GM23248 (cell line): ENCODE measurements at regions not wholly inside any gene's neighbourhood (a gene's known extent, or its start where the extent isn't known, plus 50 kb on each side); places are given as distances from the start of the nearest gene placed in this dataset.

Experiments used
- DNase-seq: peaks from one replicate; pipeline ENCODE4 v3.0.0-alpha.2; 2015
- H2AFZ ChIP-seq: fragments of 200-600 bp; sonication (generic); 2 replicates; pipeline ENCODE4 v1.6.1; 2016; ENCODE audit warnings: antibody characterized with exemption
- H3F3A ChIP-seq: fragments of 200-600 bp; sonication (generic); 2 replicates; pipeline ENCODE4 v1.6.1; 2016; ENCODE audit warnings: mild to moderate bottlenecking, antibody characterized with exemption, mixed run types; ENCODE audit not compliant: insufficient read depth
- H3K27ac ChIP-seq: fragments of 200-600 bp; sonication (generic); 2 replicates; pipeline ENCODE4 v1.5.1; 2016; ENCODE audit warnings: mild to moderate bottlenecking
- H3K27me3 ChIP-seq: fragments of 200-600 bp; sonication (generic); replicated peaks from 2 replicates; pipeline ENCODE4 v1.6.1; 2016; ENCODE audit warnings: mild to moderate bottlenecking; ENCODE audit not compliant: insufficient read depth
- H3K36me3 ChIP-seq: fragments of 200-600 bp; sonication (generic); 2 replicates; pipeline ENCODE4 v1.6.1; 2016; ENCODE audit warnings: low read depth, mild to moderate bottlenecking
- H3K4me1 ChIP-seq: fragments of 200-600 bp; sonication (generic); 2 replicates; pipeline ENCODE4 v1.6.1; 2016; ENCODE audit warnings: mild to moderate bottlenecking; ENCODE audit not compliant: insufficient read depth
- H3K4me2 ChIP-seq: fragments of 200-600 bp; sonication (generic); one replicate; pipeline ENCODE4 v1.6.1; 2016; ENCODE audit warnings: mild to moderate bottlenecking; ENCODE audit not compliant: unreplicated experiment
- H3K4me3 ChIP-seq: fragments of 200-600 bp; sonication (generic); 2 replicates; pipeline ENCODE4 v1.5.1; 2016; ENCODE audit warnings: mild to moderate bottlenecking
- H3K79me2 ChIP-seq: fragments of 200-600 bp; sonication (generic); 2 replicates; pipeline ENCODE4 v1.6.1; 2016; ENCODE audit warnings: mild to moderate bottlenecking; ENCODE audit not compliant: insufficient read depth
- H3K9ac ChIP-seq: fragments of 200-600 bp; sonication (generic); 2 replicates; pipeline ENCODE4 v1.6.1; 2016; ENCODE audit warnings: mild to moderate bottlenecking
- H3K9me2 ChIP-seq: fragments of 200-600 bp; sonication (generic); 2 replicates; pipeline ENCODE4 v1.6.1; 2016; ENCODE audit warnings: mixed run types, mild to moderate bottlenecking, moderate library complexity; ENCODE audit not compliant: insufficient read depth
- H3K9me3 ChIP-seq: fragments of 200-600 bp; sonication (generic); one replicate; pipeline ENCODE4 v1.6.1; 2017; ENCODE audit warnings: low read depth
- H4K20me1 ChIP-seq: fragments of 200-600 bp; sonication (generic); 2 replicates; pipeline ENCODE4 v1.6.0; 2016; ENCODE audit not compliant: insufficient read depth
- EZH2 ChIP-seq: fragments of 200-600 bp; sonication (generic); IDR thresholded peaks from 2 replicates; pipeline ENCODE4 v1.6.1; 2018; ENCODE audit warnings: antibody characterized with exemption, mild to moderate bottlenecking; ENCODE audit not compliant: insufficient read depth, poor library complexity, severe bottlenecking
- EZH2phosphoT487 ChIP-seq: fragments of 200-600 bp; sonication (generic); IDR thresholded peaks from 2 replicates; pipeline ENCODE4 v1.6.1; 2018; ENCODE audit warnings: antibody characterized with exemption, moderate library complexity, mild to moderate bottlenecking, low read depth; ENCODE audit not compliant: insufficient read depth
- WGBS, 2 experiments: methylation state at CpG; one replicate each; pipeline ENCODE4 v1.1.6; 2015 to 2017; ENCODE audit warnings: low lambda C conversion rate in 2 of 2, low coverage in 1 of 2; ENCODE audit errors: missing lambda C conversion rate in 2 of 2; 5-methylcytosine and 5-hydroxymethylcytosine counted together
- in situ Hi-C: fragments of 300-500 bp; cut with MboI; formaldehyde crosslinking; loops from 2 replicates; pipeline ENCODE4 v1.15.0; 2020

DNA sequence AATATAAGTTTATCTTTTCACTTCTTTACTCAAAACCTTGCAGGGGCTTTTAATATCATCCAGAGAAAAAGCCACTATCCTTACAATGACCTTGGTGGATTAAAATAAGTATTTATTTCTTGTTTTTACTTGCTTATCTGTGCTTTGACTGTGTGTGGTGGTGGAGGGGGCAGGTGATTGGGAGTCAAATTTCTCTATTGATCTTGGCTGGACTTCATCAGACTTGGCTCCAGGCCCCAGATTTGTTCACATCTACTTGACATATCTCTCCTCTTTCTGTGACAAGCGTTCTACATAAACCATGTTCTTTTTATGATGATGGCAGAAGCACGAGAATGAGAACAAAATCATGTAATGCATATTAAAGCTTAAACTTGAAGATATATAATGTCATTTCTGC, 670.8 kb downstream of the PCDH17 start:
- TF ChIP-seq EZH2 (no peak), EZH2phosphoT487 (no peak)
- no peak overlapping the region for H3K4me2 ChIP-seq
- no peaks in the 10 kb centered on the region for H3K27me3 ChIP-seq
- no peak overlapping the region for H3K9ac ChIP-seq
- H3F3A ChIP-seq = no peaks in the 10 kb centered on the region
- H3K9me2 ChIP-seq = no peaks in the 10 kb centered on the region
- no peak overlapping the region for H2AFZ ChIP-seq
- no peaks in the 10 kb centered on the region for H4K20me1 ChIP-seq
- H3K79me2 ChIP-seq = no peaks in the 10 kb centered on the region
- H3K9me3 ChIP-seq = no peaks in the 10 kb centered on the region
- in situ Hi-C loops = no loop called here
- H3K4me1 ChIP-seq = no peaks in the 10 kb centered on the region
- no peaks in the 10 kb centered on the region for H3K36me3 ChIP-seq
- 2 to 9% methylated on average over 2 of the region's 2 CpGs for WGBS, 2 experiments
- no peak overlapping the region for H3K4me3 ChIP-seq
- no peak overlapping the region for H3K27ac ChIP-seq
- no peak for DNase-seq

DNA sequence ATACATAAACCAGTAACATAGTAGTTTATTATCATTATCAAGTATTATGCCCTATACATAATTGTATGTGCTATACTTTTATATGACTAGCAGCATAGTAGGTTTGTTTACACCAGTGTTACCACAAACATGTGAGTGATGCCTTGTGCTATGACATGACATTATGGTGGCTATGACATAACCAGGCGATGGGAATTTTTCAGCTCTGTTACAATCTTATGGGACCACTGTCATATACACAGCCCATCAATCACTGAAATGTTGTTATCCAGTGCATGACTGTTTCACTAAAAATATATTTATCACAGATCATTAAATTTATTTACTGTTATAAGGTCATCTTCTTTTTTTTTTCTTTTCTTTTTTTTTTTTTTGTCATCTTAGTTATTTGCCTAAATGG, 674.5 kb downstream of the PCDH17 start:
- H3K4me1 ChIP-seq = no peaks in the 10 kb centered on the region

DNA sequence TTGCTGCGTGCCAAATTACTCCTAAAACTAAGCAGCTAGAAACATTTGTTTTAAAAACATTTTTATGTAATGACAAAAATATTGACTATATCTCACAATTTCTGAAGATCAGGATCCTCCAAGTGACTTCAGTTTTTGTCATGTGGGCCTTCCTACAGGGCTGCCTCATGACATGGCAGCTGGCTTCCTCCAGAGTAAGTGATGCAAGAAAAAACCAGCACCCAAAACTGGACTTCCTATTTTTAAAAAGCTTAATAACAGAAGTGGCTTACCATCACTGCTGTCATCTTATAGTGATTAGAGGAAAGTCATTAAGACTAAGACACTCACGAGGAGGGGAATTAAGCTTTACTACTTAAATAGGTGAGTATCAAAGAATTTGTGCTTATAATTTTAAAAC, 681.7 kb downstream of the PCDH17 start:
- no peaks in the 10 kb centered on the region for H3K79me2 ChIP-seq
- H3K9ac ChIP-seq = no peak overlapping the region
- 6 to 16% methylated on average over 2 of the region's 2 CpGs for WGBS, 2 experiments
- H2AFZ ChIP-seq = no peak overlapping the region
- H3K4me2 ChIP-seq = no peak overlapping the region
- DNase-seq = no peak
- H4K20me1 ChIP-seq = no peaks in the 10 kb centered on the region
- TF ChIP-seq EZH2 = no peak
- no peak for TF ChIP-seq EZH2phosphoT487
- no peaks in the 10 kb centered on the region for H3F3A ChIP-seq
- no peak overlapping the region for H3K27ac ChIP-seq
- in situ Hi-C loops = no loop called here
- no peak overlapping the region for H3K4me3 ChIP-seq
- no peaks in the 10 kb centered on the region for H3K4me1 ChIP-seq
- H3K36me3 ChIP-seq = no peaks in the 10 kb centered on the region
- no peaks in the 10 kb centered on the region for H3K27me3 ChIP-seq
- no peaks in the 10 kb centered on the region for H3K9me3 ChIP-seq
- H3K9me2 ChIP-seq = no peaks in the 10 kb centered on the region

More for the DNA sequence above, 674.5 kb downstream of the PCDH17 start:
- no peaks in the 10 kb centered on the region for H4K20me1 ChIP-seq
- H3K27ac ChIP-seq = no peak overlapping the region
- H3F3A ChIP-seq = no peaks in the 10 kb centered on the region
- no peaks in the 10 kb centered on the region for H3K9me3 ChIP-seq
- no peak overlapping the region for H2AFZ ChIP-seq
- no peaks in the 10 kb centered on the region for H3K79me2 ChIP-seq
- H3K9ac ChIP-seq = no peak overlapping the region
- H3K36me3 ChIP-seq = no peaks in the 10 kb centered on the region
- TF ChIP-seq EZH2 = no peak
- TF ChIP-seq EZH2phosphoT487 = no peak
- 20 to 33% methylated on average over 1 of the region's 1 CpG for WGBS, 2 experiments
- H3K4me2 ChIP-seq = no peak overlapping the region
- no peaks in the 10 kb centered on the region for H3K27me3 ChIP-seq
- no peak for DNase-seq
- H3K4me3 ChIP-seq = no peak overlapping the region
- in situ Hi-C loops = no loop called here
- no peaks in the 10 kb centered on the region for H3K9me2 ChIP-seq

DNA sequence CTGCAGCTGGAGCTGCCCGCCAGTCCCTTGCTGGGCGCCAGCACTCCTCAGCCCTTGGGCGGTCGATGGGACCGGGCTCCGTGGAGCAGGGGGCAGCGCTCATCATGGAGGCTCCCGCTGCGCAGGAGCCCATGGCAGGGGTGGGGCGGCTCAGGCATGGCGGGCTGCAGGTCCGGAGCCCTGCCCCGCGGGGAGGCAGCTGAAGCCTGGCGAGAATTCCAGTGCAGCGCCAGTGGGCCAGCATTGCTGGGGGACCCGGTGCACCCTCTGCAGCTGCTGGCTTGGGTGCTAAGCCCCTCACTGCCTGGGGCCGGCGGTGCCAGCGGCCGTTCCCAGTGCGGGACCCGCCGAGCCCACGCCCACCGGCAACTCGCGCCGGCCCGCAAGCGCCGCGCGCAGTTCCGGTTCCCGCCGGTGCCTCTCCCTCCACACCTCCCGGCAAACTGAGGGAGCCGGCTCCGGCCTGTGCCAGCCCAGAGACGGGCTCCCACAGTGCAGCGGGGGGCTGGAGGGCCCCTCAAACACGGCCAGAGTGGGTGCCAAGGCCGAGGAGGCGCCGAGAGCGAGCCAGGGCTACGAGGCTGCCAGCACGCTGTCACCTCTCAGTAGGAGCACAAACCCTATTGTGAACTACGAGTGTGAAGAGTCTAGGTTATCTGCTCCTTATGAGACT, 687.1 kb downstream of the PCDH17 start:
- H3K27ac ChIP-seq = no peak overlapping the region
- no peaks in the 10 kb centered on the region for H3K27me3 ChIP-seq
- H3K9me3 ChIP-seq = no peaks in the 10 kb centered on the region
- H3K4me1 ChIP-seq = no peaks in the 10 kb centered on the region
- H3K4me2 ChIP-seq = no peak overlapping the region
- TF ChIP-seq EZH2phosphoT487 (no peak), EZH2 (no peak)
- 64 to 78% methylated on average over 28 to 40 of the region's 50 CpGs for WGBS, 2 experiments
- H3K36me3 ChIP-seq = no peaks in the 10 kb centered on the region
- no peaks in the 10 kb centered on the region for H3K9me2 ChIP-seq
- H3F3A ChIP-seq = no peaks in the 10 kb centered on the region
- H4K20me1 ChIP-seq = no peaks in the 10 kb centered on the region
- H3K9ac ChIP-seq = no peak overlapping the region
- H3K4me3 ChIP-seq = no peak overlapping the region
- in situ Hi-C loops = no loop called here
- no peaks in the 10 kb centered on the region for H3K79me2 ChIP-seq
- no peak for DNase-seq
- no peak overlapping the region for H2AFZ ChIP-seq

DNA sequence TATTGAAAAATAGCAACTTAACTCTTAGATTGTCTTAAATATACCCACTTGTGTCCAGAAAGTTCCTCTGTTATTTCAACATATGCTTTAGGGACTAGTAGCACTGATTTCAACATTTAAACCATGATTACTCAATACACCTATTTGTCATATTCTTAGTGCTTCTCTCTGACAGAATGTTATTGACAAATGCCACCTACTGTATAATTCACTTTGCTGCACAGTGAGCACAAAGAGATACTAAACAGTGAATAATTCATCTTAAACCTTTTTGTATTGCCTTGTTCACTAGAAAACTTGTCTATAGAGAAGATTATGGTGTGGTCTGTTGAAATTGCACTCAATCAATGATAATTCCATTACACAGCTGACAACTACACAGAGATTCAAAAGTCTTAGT, 692.6 kb downstream of the PCDH17 start:
- Histone ChIP-seq H3F3A (no peaks in the 10 kb centered on the region), H3K4me1 (no peaks in the 10 kb centered on the region), H3K9me3 (no peaks in the 10 kb centered on the region), H3K4me3 (no peak overlapping the region), H3K9me2 (no peaks in the 10 kb centered on the region), H3K36me3 (no peaks in the 10 kb centered on the region), H3K79me2 (no peaks in the 10 kb centered on the region), H3K27me3 (no peaks in the 10 kb centered on the region), H3K4me2 (no peak overlapping the region), H3K9ac (no peak overlapping the region), H2AFZ (no peak overlapping the region), H4K20me1 (no peaks in the 10 kb centered on the region), H3K27ac (no peak overlapping the region)
- no peak for TF ChIP-seq EZH2
- TF ChIP-seq EZH2phosphoT487 = no peak
- no peak for DNase-seq
- in situ Hi-C loops = no loop called here
